ENCODE measurements at regions not wholly inside any gene's neighbourhood (a gene's known extent, or its start where the extent isn't known, plus 50 kb on each side); places are given as distances from the start of the nearest gene placed in this dataset.

GRCh38 chr4:66923081-66923865, 622.0 kb downstream of the CENPC start:
- DNase-seq, result no peak

GRCh38 chr4:66921433-66921832, 623.9 kb downstream of the CENPC start:
- DNase-seq, result no peak

- DNase-seq, result no peak
Measured at GRCh38 chr4:66920514-66920913, 624.8 kb downstream of the CENPC start.

- DNase-seq, result no peak
Measured at GRCh38 chr4:66911880-66912279, 633.4 kb downstream of the CENPC start.

- no peak for DNase-seq
Measured at GRCh38 chr4:66906314-66906713, 639.0 kb downstream of the CENPC start.

GRCh38 chr4:66899422-66900065, 645.8 kb downstream of the CENPC start:
- peak; percentile 6 for DNase-seq

- DNase-seq, result no peak
Measured at GRCh38 chr4:66893807-66894206, 651.5 kb downstream of the CENPC start.

- no peak for DNase-seq
Measured at GRCh38 chr4:66887061-66887460, 658.2 kb downstream of the CENPC start.

GRCh38 chr4:66885501-66886165, 659.7 kb downstream of the CENPC start:
- DNase-seq, result no peak

GRCh38 chr4:66876946-66877345, 668.4 kb downstream of the CENPC start:
- no peak for DNase-seq

GRCh38 chr4:66872661-66873060, 672.6 kb downstream of the CENPC start:
- no peak for DNase-seq

GRCh38 chr4:66863481-66863880, 681.8 kb downstream of the CENPC start:
- DNase-seq, result no peak

GRCh38 chr4:66855956-66856355, 689.3 kb downstream of the CENPC start:
- no peak for DNase-seq

- DNase-seq, result no peak
Measured at GRCh38 chr4:66853845-66854244, 691.5 kb downstream of the CENPC start.

- no peak for DNase-seq
Measured at GRCh38 chr4:66852843-66853242, 692.5 kb downstream of the CENPC start.

GRCh38 chr4:66849596-66849995, 695.7 kb downstream of the CENPC start:
- DNase-seq, result no peak

- DNase-seq, result no peak
Measured at GRCh38 chr4:66842724-66843088, 702.6 kb downstream of the CENPC start.

GRCh38 chr4:66842026-66842723, 703.1 kb downstream of the CENPC start:
- no peak for DNase-seq

GRCh38 chr4:66840178-66840577, 705.1 kb downstream of the CENPC start:
- no peak for DNase-seq

- DNase-seq, result no peak
Measured at GRCh38 chr4:66837279-66837922, 707.9 kb downstream of the CENPC start.

GRCh38 chr4:66829310-66829709, 716.0 kb downstream of the CENPC start:
- no peak for DNase-seq

- no peak for DNase-seq
Measured at GRCh38 chr4:66820681-66821080, 724.6 kb downstream of the CENPC start.

GRCh38 chr4:66814277-66814676, 731.0 kb downstream of the CENPC start:
- no peak for DNase-seq
